ENCODE measurements at regions not wholly inside any gene's neighbourhood (a gene's known extent, or its start where the extent isn't known, plus 50 kb on each side); places are given as distances from the start of the nearest gene placed in this dataset.

GRCh38 chr17:70888324-70888723 is 719.0 kb downstream of the KCNJ2 start:
- TF ChIP-seq CTCF (IDR thresholded peaks at IDR 0.05; ENCODE audit: insufficient read depth, low read length, poor library complexity, severe bottlenecking) (no peak), EZH2phosphoT487 (conservative IDR thresholded peaks at IDR 0.05; ENCODE audit: low read length) (no peak)
